ENCODE measurements at regions not wholly inside any gene's neighbourhood (a gene's known extent, or its start where the extent isn't known, plus 50 kb on each side); places are given as distances from the start of the nearest gene placed in this dataset.

- no peak for DNase-seq
- H3K4me3 Mint-ChIP-seq: no peak overlapping the region
- no peaks in the 10 kb centered on the region for H3K9me3 Mint-ChIP-seq
- no peaks in the 10 kb centered on the region for H3K4me1 Mint-ChIP-seq
- H3K27ac Mint-ChIP-seq: no peak overlapping the region
- no peaks in the 10 kb centered on the region for H3K27me3 Mint-ChIP-seq
- no peak for ATAC-seq
Measured at GRCh38 chr3:8205881-8206280, 295.7 kb upstream of the LMCD1 start.

DNA sequence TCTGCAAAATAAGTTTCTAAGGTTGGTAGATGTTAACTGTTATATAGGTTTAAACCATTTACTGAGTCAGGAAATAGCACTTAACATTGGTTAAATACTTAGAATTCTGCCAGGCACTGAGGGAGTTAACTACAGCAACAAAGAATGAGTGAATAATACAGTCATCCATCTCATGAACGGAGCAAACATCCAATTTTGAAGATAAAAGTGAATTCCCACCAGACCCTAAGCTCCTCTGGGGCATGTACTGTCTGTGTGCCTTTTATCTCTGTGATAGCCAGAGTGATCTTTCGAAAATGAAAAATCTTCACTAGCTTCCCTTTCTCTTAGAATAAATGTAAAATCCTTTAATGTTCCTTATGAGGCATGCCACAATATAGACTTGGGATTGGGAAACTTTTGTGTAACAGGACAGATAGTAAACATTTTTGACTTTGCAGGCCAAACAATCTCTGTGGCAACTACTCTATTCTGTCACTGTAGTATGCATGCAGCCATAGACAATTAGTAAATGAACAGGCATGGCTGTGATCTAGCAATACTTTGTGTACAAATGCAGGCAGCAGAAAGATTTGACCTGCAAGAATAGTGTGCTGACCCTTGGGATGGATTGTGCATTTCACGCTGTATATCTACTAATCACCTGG lies 294.5 kb upstream of the LMCD1 start:
- ATAC-seq: no peak
- no peaks in the 10 kb centered on the region for H3K9me3 Mint-ChIP-seq
- no peaks in the 10 kb centered on the region for H3K27me3 Mint-ChIP-seq
- H3K4me3 Mint-ChIP-seq: no peak overlapping the region
- H3K27ac Mint-ChIP-seq: no peak overlapping the region
- H3K4me1 Mint-ChIP-seq: no peaks in the 10 kb centered on the region
- no peak for DNase-seq

DNA sequence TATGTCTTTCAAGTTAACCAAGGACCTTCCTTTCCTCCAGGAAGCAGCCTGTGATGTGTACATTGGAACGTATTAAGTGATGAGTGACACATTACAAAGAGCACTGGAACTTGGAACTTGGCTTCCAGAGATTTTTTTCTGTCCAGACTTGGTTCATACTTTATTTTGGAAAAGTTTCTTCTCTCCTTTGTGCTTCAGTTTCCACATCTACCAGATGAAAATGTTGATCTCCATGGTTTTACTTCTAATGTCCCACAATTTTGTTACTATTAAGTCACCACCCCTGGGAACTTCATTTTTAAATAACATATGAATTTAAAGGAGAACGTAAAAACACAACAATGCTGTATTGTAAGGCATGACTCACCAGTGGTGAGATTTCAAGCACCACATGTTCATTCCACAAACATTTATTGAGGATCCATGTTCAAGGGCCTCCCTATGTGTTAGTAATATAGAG lies 290.7 kb upstream of the LMCD1 start:
- peaks cover 12% of the 10 kb centered on the region for H3K27me3 Mint-ChIP-seq
- no peaks in the 10 kb centered on the region for H3K9me3 Mint-ChIP-seq
- H3K27ac Mint-ChIP-seq: no peak overlapping the region
- ATAC-seq (no peak), DNase-seq (no peak)
- no peaks in the 10 kb centered on the region for H3K4me1 Mint-ChIP-seq
- no peak overlapping the region for H3K4me3 Mint-ChIP-seq

- Mint-ChIP-seq H3K9me3 (no peaks in the 10 kb centered on the region), H3K4me3 (no peak overlapping the region), H3K4me1 (no peaks in the 10 kb centered on the region), H3K27ac (no peak overlapping the region), H3K27me3 (peaks cover 12% of the 10 kb centered on the region)
- ATAC-seq (no peak), DNase-seq (no peak)
Measured at GRCh38 chr3:8212794-8213193, 288.8 kb upstream of the LMCD1 start.

DNA sequence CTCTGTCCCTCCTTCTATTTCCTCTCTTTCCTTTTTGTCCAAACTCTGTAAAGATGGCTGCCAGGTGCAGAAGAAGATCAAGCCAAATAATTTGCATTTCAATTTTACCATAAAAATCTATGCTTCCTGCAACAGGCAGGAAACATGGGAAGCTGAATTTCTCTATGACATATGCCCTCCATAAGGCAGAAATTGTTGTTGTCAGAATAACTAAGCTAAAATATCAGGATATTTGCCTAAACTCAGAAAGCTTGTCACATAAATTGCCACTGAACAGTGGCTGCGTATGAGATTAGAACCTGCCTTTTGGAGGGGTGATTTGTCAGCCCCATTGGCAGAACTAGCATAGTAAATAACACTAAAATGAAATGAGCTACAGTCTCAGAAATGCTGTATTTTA lies 288.3 kb upstream of the LMCD1 start:
- DNase-seq (no peak), ATAC-seq (no peak)
- peaks cover 12% of the 10 kb centered on the region for H3K27me3 Mint-ChIP-seq
- H3K27ac Mint-ChIP-seq: no peak overlapping the region
- no peaks in the 10 kb centered on the region for H3K9me3 Mint-ChIP-seq
- H3K4me1 Mint-ChIP-seq: no peaks in the 10 kb centered on the region
- no peak overlapping the region for H3K4me3 Mint-ChIP-seq

DNA sequence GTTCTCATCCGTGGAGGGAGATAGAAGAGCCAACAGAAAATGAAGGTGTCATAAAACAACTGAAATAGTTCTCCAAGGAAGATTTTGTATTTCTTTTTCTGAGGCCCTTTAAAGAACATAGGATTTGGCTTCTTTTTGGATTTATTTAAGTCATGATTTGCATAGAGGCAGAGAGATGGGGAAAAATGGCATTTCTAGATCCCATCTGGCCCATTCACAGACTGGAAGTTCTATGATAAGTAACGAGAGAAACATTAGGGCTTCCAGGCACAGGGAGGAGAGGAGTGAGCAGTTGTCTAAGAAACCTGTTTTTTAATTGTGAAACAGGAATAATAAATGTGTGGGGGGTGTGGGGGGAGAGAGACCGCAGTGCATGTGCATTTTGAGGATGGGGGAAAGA lies 285.8 kb upstream of the LMCD1 start:
- Mint-ChIP-seq H3K4me1 (no peaks in the 10 kb centered on the region), H3K27ac (no peak overlapping the region), H3K4me3 (no peak overlapping the region), H3K27me3 (peaks cover 12% of the 10 kb centered on the region), H3K9me3 (no peaks in the 10 kb centered on the region)
- DNase-seq: no peak
- no peak for ATAC-seq

- DNase-seq (no peak), ATAC-seq (no peak)
- no peak overlapping the region for H3K27ac Mint-ChIP-seq
- H3K27me3 Mint-ChIP-seq: peaks cover 12% of the 10 kb centered on the region
- no peak overlapping the region for H3K4me3 Mint-ChIP-seq
- no peaks in the 10 kb centered on the region for H3K9me3 Mint-ChIP-seq
- H3K4me1 Mint-ChIP-seq: no peaks in the 10 kb centered on the region
Measured at GRCh38 chr3:8218353-8218940, 283.2 kb upstream of the LMCD1 start.

DNA sequence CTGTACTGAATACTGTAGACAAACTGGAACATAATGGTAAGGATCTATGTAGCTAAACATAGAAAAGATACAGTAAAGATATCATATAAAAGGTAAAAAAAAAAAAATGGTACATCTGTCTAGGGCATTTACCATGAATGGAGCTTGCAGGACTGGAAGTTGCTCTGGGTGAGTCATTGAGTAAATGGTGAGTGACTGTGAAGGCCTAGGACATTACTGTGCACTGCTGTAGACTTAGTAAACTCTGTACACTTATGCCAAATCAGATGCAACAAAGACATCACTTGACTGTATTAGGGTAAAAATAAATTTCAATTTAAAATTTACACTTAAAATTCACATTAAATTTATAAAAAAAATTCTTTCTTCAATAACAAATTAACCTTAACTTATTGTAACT lies 281.3 kb upstream of the LMCD1 start:
- H3K27me3 Mint-ChIP-seq: peaks cover 7% of the 10 kb centered on the region
- H3K9me3 Mint-ChIP-seq: no peaks in the 10 kb centered on the region
- DNase-seq (no peak), ATAC-seq (no peak)
- H3K4me1 Mint-ChIP-seq: no peaks in the 10 kb centered on the region
- H3K4me3 Mint-ChIP-seq: no peak overlapping the region
- H3K27ac Mint-ChIP-seq: no peak overlapping the region

DNA sequence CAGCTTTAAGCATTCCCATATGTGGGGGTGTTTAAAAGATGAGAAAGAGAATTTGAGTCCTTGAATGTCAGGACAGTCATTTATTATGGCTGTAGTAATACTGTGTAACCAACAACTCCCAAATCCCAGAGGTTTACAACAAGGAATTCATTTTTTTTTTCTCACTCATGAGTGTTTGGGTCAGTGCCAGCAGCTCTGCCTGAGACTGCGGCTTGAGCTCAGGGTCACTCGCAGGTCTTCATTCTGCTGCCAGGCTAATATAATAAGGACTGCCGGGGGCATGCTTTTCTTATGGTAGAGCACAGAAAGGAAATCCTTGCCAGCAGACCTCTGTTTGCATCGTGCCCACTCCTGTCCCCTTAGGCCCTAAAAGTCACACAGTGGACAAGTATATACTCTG lies 277.9 kb upstream of the LMCD1 start:
- ATAC-seq (no peak), DNase-seq (no peak)
- Mint-ChIP-seq H3K9me3 (no peaks in the 10 kb centered on the region), H3K27me3 (no peaks in the 10 kb centered on the region), H3K4me3 (no peak overlapping the region), H3K4me1 (no peaks in the 10 kb centered on the region), H3K27ac (no peak overlapping the region)

DNA sequence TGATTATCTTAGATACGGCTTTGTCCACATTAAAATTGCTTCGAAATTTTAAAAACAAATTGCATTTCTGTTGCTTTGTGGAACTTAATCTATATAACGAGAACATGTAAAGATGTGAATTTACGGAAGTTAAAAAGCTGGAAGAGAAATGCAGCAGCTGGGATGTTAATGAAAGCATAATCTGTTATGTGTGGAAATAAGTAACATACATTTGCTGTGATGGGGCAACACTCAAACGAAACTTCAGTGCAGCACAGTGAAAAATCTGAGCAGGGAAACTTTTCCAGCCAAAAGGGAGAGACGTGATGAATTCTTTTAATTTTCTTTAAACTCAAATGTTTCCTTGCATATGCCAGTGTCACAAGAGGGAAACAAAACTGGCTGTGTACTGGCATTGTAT lies 276.7 kb upstream of the LMCD1 start:
- Mint-ChIP-seq H3K9me3 (no peaks in the 10 kb centered on the region), H3K4me3 (no peak overlapping the region), H3K27ac (no peak overlapping the region), H3K27me3 (no peaks in the 10 kb centered on the region), H3K4me1 (no peaks in the 10 kb centered on the region)
- DNase-seq (no peak), ATAC-seq (no peak)

DNA sequence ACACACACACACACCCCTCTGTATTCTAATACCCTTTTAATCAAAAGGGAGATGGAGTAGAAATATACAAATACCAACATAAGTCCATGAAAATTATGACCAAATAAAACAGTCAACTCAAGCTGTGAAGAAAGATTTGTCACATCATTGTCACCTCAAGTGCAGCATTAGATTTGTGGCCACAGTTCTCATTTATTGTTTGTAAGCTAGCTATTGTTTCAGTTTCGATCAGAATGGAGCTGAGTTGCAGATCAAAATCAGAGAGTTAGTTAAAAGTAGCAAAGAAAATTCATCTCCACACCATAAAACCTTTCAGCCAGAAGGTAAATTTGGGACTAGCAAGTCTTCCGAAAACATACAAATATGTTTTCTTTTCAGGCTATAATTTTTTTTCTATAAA lies 267.7 kb upstream of the LMCD1 start:
- Mint-ChIP-seq H3K27me3 (peaks cover 10% of the 10 kb centered on the region), H3K4me1 (no peaks in the 10 kb centered on the region), H3K27ac (no peak overlapping the region), H3K4me3 (no peak overlapping the region), H3K9me3 (no peaks in the 10 kb centered on the region)
- DNase-seq: no peak
- ATAC-seq: no peak

- ATAC-seq: no peak
Measured at GRCh38 chr3:8236264-8236663, 265.4 kb upstream of the LMCD1 start.

GRCh38 chr3:8237893-8238292 lies 263.7 kb upstream of the LMCD1 start:
- peaks cover 10% of the 10 kb centered on the region for H3K27me3 Mint-ChIP-seq
- no peak overlapping the region for H3K4me3 Mint-ChIP-seq
- H3K9me3 Mint-ChIP-seq: no peaks in the 10 kb centered on the region
- no peak overlapping the region for H3K27ac Mint-ChIP-seq
- no peaks in the 10 kb centered on the region for H3K4me1 Mint-ChIP-seq
- DNase-seq (no peak), ATAC-seq (no peak)

More at GRCh38 chr3:8236264-8236663, 265.4 kb upstream of the LMCD1 start:
- no peak overlapping the region for H3K4me3 Mint-ChIP-seq
- no peaks in the 10 kb centered on the region for H3K9me3 Mint-ChIP-seq
- H3K4me1 Mint-ChIP-seq: no peaks in the 10 kb centered on the region
- H3K27me3 Mint-ChIP-seq: peaks cover 10% of the 10 kb centered on the region
- no peak for DNase-seq
- no peak overlapping the region for H3K27ac Mint-ChIP-seq

GRCh38 chr3:8238432-8238831 lies 263.2 kb upstream of the LMCD1 start:
- Mint-ChIP-seq H3K27ac (no peak overlapping the region), H3K4me1 (no peaks in the 10 kb centered on the region)

GRCh38 chr3:8239095-8239494 lies 262.5 kb upstream of the LMCD1 start:
- no peak for DNase-seq
- Mint-ChIP-seq H3K27me3 (peaks cover 10% of the 10 kb centered on the region), H3K27ac (no peak overlapping the region), H3K9me3 (peaks cover 0 to 3% of the 10 kb centered on the region in 2 donors), H3K4me1 (no peaks in the 10 kb centered on the region), H3K4me3 (no peak overlapping the region)
- ATAC-seq: no peak

More at GRCh38 chr3:8238432-8238831, 263.2 kb upstream of the LMCD1 start:
- H3K27me3 Mint-ChIP-seq: peaks cover 10% of the 10 kb centered on the region
- no peak overlapping the region for H3K4me3 Mint-ChIP-seq
- no peaks in the 10 kb centered on the region for H3K9me3 Mint-ChIP-seq
- DNase-seq (no peak), ATAC-seq (no peak)

GRCh38 chr3:8239718-8240695 lies 261.6 kb upstream of the LMCD1 start:
- Mint-ChIP-seq H3K27ac (no peak overlapping the region), H3K4me1 (no peaks in the 10 kb centered on the region), H3K9me3 (peaks cover 0 to 12% of the 10 kb centered on the region in 2 donors), H3K27me3 (peaks cover 2% of the 10 kb centered on the region), H3K4me3 (no peak overlapping the region)
- ATAC-seq (peak; percentile 46), DNase-seq (peak; percentile 11 to 12)
